ENCODE measurements at regions not wholly inside any gene's neighbourhood (a gene's known extent, or its start where the extent isn't known, plus 50 kb on each side); places are given as distances from the start of the nearest gene placed in this dataset.

DNA sequence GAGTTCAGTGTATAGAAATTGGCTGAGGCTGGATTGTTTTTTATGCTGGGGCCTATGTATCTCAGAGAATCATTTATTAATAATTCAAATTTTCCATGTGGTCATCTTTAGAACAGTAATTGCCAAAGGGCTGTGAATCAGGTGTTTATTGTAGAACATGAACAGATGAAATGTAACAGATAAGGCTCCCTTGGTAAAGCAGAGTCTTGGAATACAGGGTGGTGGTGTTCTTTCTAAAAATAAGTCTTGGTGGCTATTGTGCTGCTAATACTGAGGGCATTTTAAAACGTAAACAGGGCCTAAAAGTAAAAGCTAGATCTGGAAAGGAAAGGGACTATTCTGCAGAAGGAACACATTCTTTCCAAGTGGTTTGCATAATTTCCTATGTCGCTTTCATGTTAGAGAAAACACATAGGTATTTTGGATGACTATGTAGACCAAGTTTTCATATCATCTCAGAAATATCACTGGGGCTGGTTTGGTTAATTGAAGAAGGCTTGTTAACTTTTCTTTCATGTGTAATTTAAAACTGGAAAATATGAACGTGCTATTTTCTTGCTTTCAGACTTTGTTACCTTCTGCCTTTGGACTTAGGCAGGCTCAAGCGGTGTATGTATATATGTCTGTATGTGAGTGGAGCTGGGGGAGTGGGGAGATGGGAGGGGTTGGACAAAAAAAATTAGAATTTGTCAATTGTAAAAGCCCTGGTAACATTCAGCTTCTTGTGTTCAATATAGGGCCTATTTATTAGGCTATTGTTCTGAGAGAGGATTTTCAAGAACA, 119.9 kb upstream of the ANKRD55 start:
- no peaks in the 10 kb centered on the region for H3K27me3 ChIP-seq (ENCODE audit: insufficient read depth, low read depth, severe bottlenecking)
- no peak for DNase-seq
- H3K27ac ChIP-seq = no peak overlapping the region

DNA sequence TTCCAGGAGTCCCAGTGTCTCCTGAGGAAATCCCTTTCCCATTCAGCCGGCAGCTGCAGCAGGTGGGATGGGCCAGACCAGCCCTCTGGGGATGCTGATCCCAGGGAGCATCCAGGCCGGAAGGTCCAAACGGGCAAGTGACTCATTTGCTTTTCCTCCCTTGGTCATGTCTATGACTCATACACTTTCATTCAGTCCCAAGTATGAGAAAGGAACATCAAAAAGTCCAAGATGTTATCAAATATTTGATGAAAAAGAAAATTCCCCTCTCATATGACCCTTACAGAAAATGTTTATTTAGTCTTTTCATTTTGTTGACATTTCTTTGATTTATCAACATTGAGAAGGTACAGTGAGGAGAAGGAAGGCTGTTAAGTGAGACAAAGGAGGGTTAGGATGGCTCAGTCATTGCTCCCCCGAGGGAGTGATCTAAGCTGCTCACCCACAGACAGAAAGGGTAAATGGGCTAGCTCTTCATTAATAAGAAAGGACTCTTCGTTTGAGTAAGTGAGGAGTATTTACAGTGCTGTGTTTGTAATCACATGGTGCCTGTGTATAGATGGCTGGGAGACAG, 117.6 kb upstream of the ANKRD55 start:
- Histone ChIP-seq H3K4me3 (ENCODE audit: low read depth, low read length) (no peak overlapping the region), H3K9me3 (ENCODE audit: severe bottlenecking) (no peaks in the 10 kb centered on the region), H3K27me3 (ENCODE audit: insufficient read depth, low read depth, severe bottlenecking) (no peaks in the 10 kb centered on the region), H3K36me3 (no peaks in the 10 kb centered on the region), H3K27ac (no peak overlapping the region)
- no peak for DNase-seq
- TF ChIP-seq, protein P1, sequence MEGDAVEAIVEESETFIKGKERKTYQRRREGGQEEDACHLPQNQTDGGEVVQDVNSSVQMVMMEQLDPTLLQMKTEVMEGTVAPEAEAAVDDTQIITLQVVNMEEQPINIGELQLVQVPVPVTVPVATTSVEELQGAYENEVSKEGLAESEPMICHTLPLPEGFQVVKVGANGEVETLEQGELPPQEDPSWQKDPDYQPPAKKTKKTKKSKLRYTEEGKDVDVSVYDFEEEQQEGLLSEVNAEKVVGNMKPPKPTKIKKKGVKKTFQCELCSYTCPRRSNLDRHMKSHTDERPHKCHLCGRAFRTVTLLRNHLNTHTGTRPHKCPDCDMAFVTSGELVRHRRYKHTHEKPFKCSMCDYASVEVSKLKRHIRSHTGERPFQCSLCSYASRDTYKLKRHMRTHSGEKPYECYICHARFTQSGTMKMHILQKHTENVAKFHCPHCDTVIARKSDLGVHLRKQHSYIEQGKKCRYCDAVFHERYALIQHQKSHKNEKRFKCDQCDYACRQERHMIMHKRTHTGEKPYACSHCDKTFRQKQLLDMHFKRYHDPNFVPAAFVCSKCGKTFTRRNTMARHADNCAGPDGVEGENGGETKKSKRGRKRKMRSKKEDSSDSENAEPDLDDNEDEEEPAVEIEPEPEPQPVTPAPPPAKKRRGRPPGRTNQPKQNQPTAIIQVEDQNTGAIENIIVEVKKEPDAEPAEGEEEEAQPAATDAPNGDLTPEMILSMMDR (IDR thresholded peaks at IDR 0.05; ENCODE audit: low read depth, low read length) = no peak

More for the DNA sequence above, 119.9 kb upstream of the ANKRD55 start:
- H3K9me3 ChIP-seq (ENCODE audit: severe bottlenecking) = no peaks in the 10 kb centered on the region
- no peaks in the 10 kb centered on the region for H3K36me3 ChIP-seq
- H3K4me3 ChIP-seq (ENCODE audit: low read depth, low read length) = no peak overlapping the region
- TF ChIP-seq, protein P1 (IDR thresholded peaks at IDR 0.05; ENCODE audit: low read depth, low read length) = no peak

GRCh38 chr5:56350011-56350596, 117.0 kb upstream of the ANKRD55 start:
- Histone ChIP-seq H3K27me3 (ENCODE audit: insufficient read depth, low read depth, severe bottlenecking) (no peaks in the 10 kb centered on the region), H3K36me3 (no peaks in the 10 kb centered on the region), H3K9me3 (ENCODE audit: severe bottlenecking) (no peaks in the 10 kb centered on the region), H3K27ac (no peak overlapping the region), H3K4me3 (ENCODE audit: low read depth, low read length) (no peak overlapping the region)
- no peak for DNase-seq
- TF ChIP-seq, protein P1 (IDR thresholded peaks at IDR 0.05; ENCODE audit: low read depth, low read length) = no peak

- H3K9me3 ChIP-seq (ENCODE audit: severe bottlenecking) = no peaks in the 10 kb centered on the region
- H3K36me3 ChIP-seq = no peaks in the 10 kb centered on the region
- no peak overlapping the region for H3K27ac ChIP-seq
- TF ChIP-seq, protein P1 (IDR thresholded peaks at IDR 0.05; ENCODE audit: low read depth, low read length) = no peak
- no peaks in the 10 kb centered on the region for H3K27me3 ChIP-seq (ENCODE audit: insufficient read depth, low read depth, severe bottlenecking)
- H3K4me3 ChIP-seq (ENCODE audit: low read depth, low read length) = no peak overlapping the region
- no peak for DNase-seq
Measured at GRCh38 chr5:56349461-56349860, 116.3 kb upstream of the ANKRD55 start.

- Histone ChIP-seq H3K27ac (no peak overlapping the region), H3K27me3 (ENCODE audit: insufficient read depth, low read depth, severe bottlenecking) (no peaks in the 10 kb centered on the region), H3K4me3 (ENCODE audit: low read depth, low read length) (no peak overlapping the region), H3K9me3 (ENCODE audit: severe bottlenecking) (no peaks in the 10 kb centered on the region), H3K36me3 (no peaks in the 10 kb centered on the region)
- TF ChIP-seq, protein P1 (IDR thresholded peaks at IDR 0.05; ENCODE audit: low read depth, low read length) = no peak
- no peak for DNase-seq
Measured at GRCh38 chr5:56346741-56347535, 113.8 kb upstream of the ANKRD55 start.
